Activated CD4-positive, alpha-beta T cell treated with anti-CD3 and anti-CD28 coated beads, Interleukin-2, amount 50 U/mL, for 48 hours (primary cell): ENCODE measurements at regions not wholly inside any gene's neighbourhood (a gene's known extent, or its start where the extent isn't known, plus 50 kb on each side); places are given as distances from the start of the nearest gene placed in this dataset.
"Not testable (repeated sequence)": the region's sequence is repeated elsewhere in the genome, so short reads cannot be mapped to it uniquely, and the experiment has no call there.

Experiments used
- DNase-seq, 2 experiments: peaks; one replicate each; pipeline ENCODE4 v3.0.0-alpha.2; 2020

GRCh38 chr7:34497153-34497777 is 160.8 kb upstream of the NPSR1 start:
- no peak for DNase-seq

GRCh38 chr7:34501156-34501555 is 156.9 kb upstream of the NPSR1 start:
- DNase-seq, result no peak

- DNase-seq, result no peak
These were observed 150.8 kb upstream of the NPSR1 start for GRCh38 chr7:34507191-34507590.

GRCh38 chr7:34523226-34523918 is 134.6 kb upstream of the NPSR1 start:
- DNase-seq, result no peak

GRCh38 chr7:34530259-34530658 is 127.8 kb upstream of the NPSR1 start:
- no peak for DNase-seq

- DNase-seq, result no peak
These were observed 119.0 kb upstream of the NPSR1 start for GRCh38 chr7:34539003-34539402.

- DNase-seq, result no peak
These were observed 113.4 kb upstream of the NPSR1 start for GRCh38 chr7:34544621-34545020.

GRCh38 chr7:34550996-34551395 is 107.0 kb upstream of the NPSR1 start:
- no peak for DNase-seq

- DNase-seq, result no peak
These were observed 105.5 kb upstream of the NPSR1 start for GRCh38 chr7:34552502-34552901.

- DNase-seq, result no peak
These were observed 100.0 kb upstream of the NPSR1 start for GRCh38 chr7:34558022-34558421.

- no peak for DNase-seq
These were observed 93.9 kb upstream of the NPSR1 start for GRCh38 chr7:34564091-34564490.

- no peak for DNase-seq
These were observed 90.1 kb upstream of the NPSR1 start for GRCh38 chr7:34567906-34568305.

- DNase-seq, result no peak
These were observed 87.9 kb upstream of the NPSR1 start for GRCh38 chr7:34569975-34570699.

GRCh38 chr7:34575006-34575405 is 83.0 kb upstream of the NPSR1 start:
- DNase-seq, result no peak

- not testable (repeated sequence) for DNase-seq
These were observed 80.1 kb upstream of the NPSR1 start for GRCh38 chr7:34577934-34578333.

GRCh38 chr7:34581698-34582097 is 76.3 kb upstream of the NPSR1 start:
- not testable (repeated sequence) for DNase-seq

- no peak for DNase-seq
These were observed 73.5 kb upstream of the NPSR1 start for GRCh38 chr7:34584526-34584925.

GRCh38 chr7:34596887-34597286 is 61.1 kb upstream of the NPSR1 start:
- no peak for DNase-seq

- no peak for DNase-seq
These were observed 54.1 kb upstream of the NPSR1 start for GRCh38 chr7:34603711-34604444.
